ENCODE measurements at regions not wholly inside any gene's neighbourhood (a gene's known extent, or its start where the extent isn't known, plus 50 kb on each side); places are given as distances from the start of the nearest gene placed in this dataset.

GRCh38 chr20:56722042-56722441, 92.9 kb downstream of the TFAP2C start:
- no peaks in the 10 kb centered on the region for H3K36me3 ChIP-seq (ENCODE audit: insufficient read depth, low read length, poor library complexity, severe bottlenecking)
- no TSS peak for BruUV-seq (replicated peaks)
- ChIA-PET CTCF (no interaction called here), POLR2A (ENCODE audit: low non-redundant PET) (no interaction called here)
- H3K27ac ChIP-seq (ENCODE audit: low read depth, low read length, poor library complexity, severe bottlenecking): no peak overlapping the region
- no peaks in the 10 kb centered on the region for H3K9me3 ChIP-seq (ENCODE audit: low read depth, low read length, poor library complexity, severe bottlenecking)
- no peaks in the 10 kb centered on the region for H3K4me1 ChIP-seq (ENCODE audit: insufficient read depth, low read length, poor library complexity, severe bottlenecking)
- intact Hi-C loops (cut with micrococcal nuclease; ENCODE audit: unreplicated experiment): no loop called here
- no peak for DNase-seq (ENCODE audit: low spot score)
- no peak overlapping the region for H3K4me3 ChIP-seq (ENCODE audit: low read depth, low read length, poor library complexity, severe bottlenecking)
- no peak for TF ChIP-seq CTCF (conservative IDR thresholded peaks at IDR 0.05; ENCODE audit: low read depth, low read length)
- no peak for TF ChIP-seq EZH2 (IDR thresholded peaks at IDR 0.05; ENCODE audit: borderline replicate concordance, low read depth, low read length, poor library complexity, severe bottlenecking)
- no peaks in the 10 kb centered on the region for H3K27me3 ChIP-seq (replicated peaks; ENCODE audit: insufficient read depth, low read depth, low read length, poor library complexity)

- DNase-seq (ENCODE audit: low spot score): no peak
- Histone ChIP-seq H3K36me3 (ENCODE audit: insufficient read depth, low read length, poor library complexity, severe bottlenecking) (no peaks in the 10 kb centered on the region), H3K27me3 (replicated peaks; ENCODE audit: insufficient read depth, low read depth, low read length, poor library complexity) (no peaks in the 10 kb centered on the region), H3K4me3 (ENCODE audit: low read depth, low read length, poor library complexity, severe bottlenecking) (no peak overlapping the region), H3K27ac (ENCODE audit: low read depth, low read length, poor library complexity, severe bottlenecking) (no peak overlapping the region), H3K9me3 (ENCODE audit: low read depth, low read length, poor library complexity, severe bottlenecking) (no peaks in the 10 kb centered on the region), H3K4me1 (ENCODE audit: insufficient read depth, low read length, poor library complexity, severe bottlenecking) (no peaks in the 10 kb centered on the region)
- CTCF ChIA-PET: no interaction called here
- TF ChIP-seq EZH2 (IDR thresholded peaks at IDR 0.05; ENCODE audit: borderline replicate concordance, low read depth, low read length, poor library complexity, severe bottlenecking): no peak
- TF ChIP-seq CTCF (conservative IDR thresholded peaks at IDR 0.05; ENCODE audit: low read depth, low read length): no peak
- no TSS peak for BruUV-seq (replicated peaks)
- POLR2A ChIA-PET (ENCODE audit: low non-redundant PET): no interaction called here
- intact Hi-C loops (cut with micrococcal nuclease; ENCODE audit: unreplicated experiment): no loop called here
Measured at GRCh38 chr20:56723331-56723730, 94.2 kb downstream of the TFAP2C start.

- Histone ChIP-seq H3K27me3 (replicated peaks; ENCODE audit: insufficient read depth, low read depth, low read length, poor library complexity) (no peaks in the 10 kb centered on the region), H3K9me3 (ENCODE audit: low read depth, low read length, poor library complexity, severe bottlenecking) (no peaks in the 10 kb centered on the region), H3K36me3 (ENCODE audit: insufficient read depth, low read length, poor library complexity, severe bottlenecking) (no peaks in the 10 kb centered on the region), H3K4me3 (ENCODE audit: low read depth, low read length, poor library complexity, severe bottlenecking) (no peak overlapping the region), H3K4me1 (ENCODE audit: insufficient read depth, low read length, poor library complexity, severe bottlenecking) (no peaks in the 10 kb centered on the region), H3K27ac (ENCODE audit: low read depth, low read length, poor library complexity, severe bottlenecking) (no peak overlapping the region)
- no TSS peak for BruUV-seq (replicated peaks)
- DNase-seq (ENCODE audit: low spot score): no peak
- POLR2A ChIA-PET (ENCODE audit: low non-redundant PET): no interaction called here
- CTCF ChIA-PET: no interaction called here
- TF ChIP-seq CTCF (conservative IDR thresholded peaks at IDR 0.05; ENCODE audit: low read depth, low read length) (no peak), EZH2 (IDR thresholded peaks at IDR 0.05; ENCODE audit: borderline replicate concordance, low read depth, low read length, poor library complexity, severe bottlenecking) (no peak)
- intact Hi-C loops (cut with micrococcal nuclease; ENCODE audit: unreplicated experiment): no loop called here
Measured at GRCh38 chr20:56724241-56724757, 95.2 kb downstream of the TFAP2C start.
